HEK293T (cell line): ENCODE measurements at regions not wholly inside any gene's neighbourhood (a gene's known extent, or its start where the extent isn't known, plus 50 kb on each side); places are given as distances from the start of the nearest gene placed in this dataset.

Experiments
- ARNT ChIP-seq: fragments of 450-650 bp; IDR thresholded peaks from 2 replicates; pipeline ENCODE4 v1.6.1; 2017; ENCODE audit warnings: mild to moderate bottlenecking
- ELF4 ChIP-seq: fragments of 450-650 bp; IDR thresholded peaks from 2 replicates; pipeline ENCODE4 v1.6.1; 2017; ENCODE audit warnings: antibody characterized with exemption
- L3MBTL2 ChIP-seq: fragments of 450-650 bp; conservative IDR thresholded peaks from 2 replicates; pipeline ENCODE4 v1.6.1; 2016; ENCODE audit warnings: mild to moderate bottlenecking
- TARDBP ChIP-seq: fragments of 450-650 bp; IDR thresholded peaks from 2 replicates; pipeline ENCODE4 v1.6.1; 2016

DNA sequence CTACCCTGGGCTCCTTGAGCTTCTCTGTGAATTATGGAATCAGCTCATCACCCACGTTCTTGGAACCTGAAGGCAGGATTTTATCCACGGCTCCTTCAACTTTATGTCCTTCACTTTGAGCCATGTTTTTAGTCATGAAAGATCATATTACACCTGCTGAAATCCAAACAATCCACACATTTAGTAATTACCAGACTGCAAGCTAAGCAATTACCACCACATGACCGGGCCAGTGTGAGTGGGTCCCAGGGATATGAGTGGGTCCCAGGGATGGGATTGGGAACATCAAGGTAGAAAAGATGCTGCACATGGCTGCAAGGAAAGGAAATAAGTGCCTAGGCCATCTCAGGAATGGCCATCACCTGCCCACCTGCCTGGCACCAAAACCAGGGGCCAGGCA, 140.3 kb upstream of the IQSEC1 start:
- TF ChIP-seq TARDBP, result no peak
- no peak for TF ChIP-seq ELF4
- TF ChIP-seq L3MBTL2, result no peak
- TF ChIP-seq ARNT, result no peak
